Stimulated activated CD4-positive, alpha-beta T cell treated with anti-CD3 and anti-CD28 coated beads, Interleukin-4, amount 100 ng/mL, for 1 hour (primary cell): ENCODE measurements at regions not wholly inside any gene's neighbourhood (a gene's known extent, or its start where the extent isn't known, plus 50 kb on each side); places are given as distances from the start of the nearest gene placed in this dataset.

Source experiments
- DNase-seq: peaks from one replicate; pipeline ENCODE4 v3.0.0-alpha.2; 2020

DNA sequence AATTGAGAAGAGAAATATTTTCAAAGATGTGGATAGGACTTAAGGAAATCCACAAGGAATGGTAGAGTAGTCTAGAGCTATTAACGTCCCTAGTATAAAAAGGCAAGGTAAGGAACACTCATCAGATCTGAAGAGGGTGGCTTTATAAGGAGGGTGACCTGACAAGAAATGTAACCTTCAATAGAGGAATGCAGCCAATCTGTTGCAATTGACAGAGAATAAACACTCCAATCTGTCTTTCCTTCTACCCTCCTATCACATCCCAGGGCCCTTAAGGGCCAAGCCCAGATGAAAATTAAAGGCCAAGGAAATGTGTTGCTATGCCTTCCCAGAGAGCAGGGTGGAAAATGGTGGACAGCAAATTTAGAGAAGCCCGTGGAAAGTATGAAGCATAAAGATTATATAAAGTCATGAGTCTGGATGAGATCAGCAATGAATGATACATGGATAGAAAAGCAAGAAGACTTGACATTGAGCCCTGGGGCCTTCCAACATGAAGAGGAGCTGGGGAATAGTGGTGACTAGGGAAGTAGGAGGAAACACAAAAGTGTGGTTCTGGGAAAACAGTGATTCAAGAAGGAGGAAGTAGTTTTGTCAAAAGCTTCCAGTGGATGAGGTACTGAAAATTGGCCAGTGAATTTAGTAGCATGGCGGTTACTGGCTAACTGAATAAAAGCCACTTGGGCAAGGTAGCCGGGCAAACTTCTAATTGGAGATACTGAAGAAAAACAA is 270.6 kb upstream of the TANK start:
- DNase-seq = no peak

DNA sequence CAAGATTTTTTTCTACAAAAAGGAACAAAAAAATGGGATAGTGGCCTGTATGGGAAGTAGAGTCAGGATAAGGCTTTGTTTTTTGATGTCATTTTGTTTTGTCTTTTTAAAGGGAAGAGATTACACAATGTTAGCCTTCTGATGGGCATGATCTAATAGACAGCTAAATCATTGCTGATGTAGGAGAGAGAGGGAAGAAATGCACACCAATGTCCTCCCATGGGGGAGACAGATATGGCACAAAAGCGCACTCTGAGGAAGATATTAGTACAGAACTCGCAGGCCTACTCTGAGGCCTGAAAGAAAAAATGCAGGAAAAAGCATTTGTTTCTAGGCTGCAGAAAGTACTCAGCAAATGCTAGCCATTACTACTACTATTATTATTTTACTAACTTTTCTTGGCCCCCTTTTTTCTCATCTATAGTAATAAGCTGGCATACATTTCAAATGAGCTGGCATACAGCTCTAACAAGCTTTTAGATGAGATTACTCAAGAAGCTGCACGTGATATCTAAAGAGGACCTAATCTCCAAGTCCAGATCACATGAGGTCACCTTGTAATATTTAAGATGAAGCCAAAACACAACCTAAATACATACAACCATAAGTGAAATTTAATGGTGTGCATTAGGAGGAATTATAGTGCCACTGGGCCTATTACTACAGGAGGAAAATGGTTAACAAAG is 269.4 kb upstream of the TANK start:
- DNase-seq = no peak

DNA sequence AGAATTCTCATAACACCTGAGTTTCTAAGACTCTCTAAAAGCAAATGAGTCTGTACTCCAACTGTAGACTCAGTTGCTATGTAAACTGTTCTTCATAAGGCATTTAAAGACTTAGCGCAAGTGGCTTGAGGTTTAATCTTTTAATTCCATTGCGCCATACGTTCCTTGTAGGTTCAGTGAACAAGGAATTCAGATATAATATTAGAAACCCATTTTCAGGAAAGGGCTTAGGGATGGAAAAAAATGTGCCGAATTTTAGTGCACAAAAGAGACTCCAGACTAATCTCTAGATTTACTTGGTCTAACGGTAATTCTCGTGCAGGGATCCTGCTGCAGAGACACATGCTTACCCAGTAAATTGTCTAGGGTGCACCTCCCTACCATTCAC is 268.9 kb upstream of the TANK start:
- DNase-seq = no peak

DNA sequence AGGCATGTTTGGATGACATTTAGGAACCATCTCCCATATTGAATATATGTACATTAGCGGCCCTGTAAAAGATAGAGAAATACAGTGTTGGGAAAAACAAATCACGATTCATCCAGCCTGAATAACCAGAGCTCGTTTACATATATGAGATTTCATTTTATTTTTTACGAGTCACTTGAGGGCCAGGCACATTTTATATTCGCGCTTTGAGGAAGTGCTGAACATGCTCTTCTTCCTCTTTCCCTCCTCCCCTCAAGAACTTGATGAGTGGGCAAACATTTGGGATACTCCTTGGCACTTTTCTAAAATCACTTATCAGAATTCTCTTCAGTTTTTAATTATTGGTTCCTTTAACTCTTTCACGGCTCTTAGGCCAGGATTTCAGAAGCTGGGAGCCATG is 268.0 kb upstream of the TANK start:
- DNase-seq = no peak

DNA sequence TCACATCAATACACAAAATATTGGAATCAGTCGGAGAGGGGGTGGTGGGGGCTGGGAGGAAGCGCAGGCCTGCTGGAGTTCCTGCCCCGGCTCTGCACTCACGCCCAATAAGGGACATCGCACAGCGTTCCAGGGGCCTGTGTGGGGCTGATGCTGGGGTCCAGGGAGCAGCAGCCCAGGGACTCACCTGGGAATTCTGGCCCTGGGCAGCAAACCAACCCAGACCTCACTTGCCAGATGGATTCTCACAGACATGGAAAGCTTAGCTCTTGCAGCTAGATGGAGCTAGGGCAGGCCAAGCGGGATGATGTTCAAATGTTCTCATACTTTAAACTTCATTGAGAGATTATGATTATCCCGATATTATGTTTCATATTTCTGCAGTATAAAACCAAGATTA is 266.6 kb upstream of the TANK start:
- DNase-seq = no peak

DNA sequence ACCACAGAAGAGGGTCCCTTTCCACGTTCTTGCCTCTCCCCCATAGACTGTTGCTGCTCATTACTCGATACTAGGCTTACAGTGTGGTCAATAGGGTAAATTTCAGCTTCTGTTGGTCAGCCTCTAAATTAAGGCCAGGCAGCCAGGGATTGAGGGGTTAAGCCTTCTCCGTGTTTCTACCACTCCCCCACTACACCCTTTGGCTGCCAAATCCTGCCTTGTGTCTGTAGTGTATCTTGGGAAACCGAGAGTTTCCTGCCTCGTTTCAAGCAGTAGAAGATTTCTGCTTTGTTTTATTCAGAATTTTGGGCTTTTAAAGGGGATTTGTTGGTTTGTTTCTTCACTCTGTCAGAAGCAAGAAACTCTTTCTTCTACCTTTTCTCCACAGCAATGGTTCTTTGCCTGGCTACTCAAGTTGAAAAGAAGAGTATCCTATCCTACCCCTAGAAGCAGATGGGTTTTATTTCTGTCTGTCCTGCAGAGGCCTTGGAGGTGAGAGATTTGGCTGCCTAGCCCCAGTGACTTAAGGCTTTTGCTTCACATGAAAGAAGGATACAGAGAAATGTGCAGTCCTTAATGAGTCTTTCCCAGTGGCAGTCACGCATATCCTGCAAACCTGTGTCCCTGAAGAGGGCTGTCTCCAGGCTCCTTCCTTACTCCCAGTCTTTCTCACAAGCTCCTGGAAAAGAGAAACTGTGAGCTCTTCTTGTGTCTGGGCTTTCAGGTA is 261.5 kb upstream of the TANK start:
- no peak for DNase-seq

DNA sequence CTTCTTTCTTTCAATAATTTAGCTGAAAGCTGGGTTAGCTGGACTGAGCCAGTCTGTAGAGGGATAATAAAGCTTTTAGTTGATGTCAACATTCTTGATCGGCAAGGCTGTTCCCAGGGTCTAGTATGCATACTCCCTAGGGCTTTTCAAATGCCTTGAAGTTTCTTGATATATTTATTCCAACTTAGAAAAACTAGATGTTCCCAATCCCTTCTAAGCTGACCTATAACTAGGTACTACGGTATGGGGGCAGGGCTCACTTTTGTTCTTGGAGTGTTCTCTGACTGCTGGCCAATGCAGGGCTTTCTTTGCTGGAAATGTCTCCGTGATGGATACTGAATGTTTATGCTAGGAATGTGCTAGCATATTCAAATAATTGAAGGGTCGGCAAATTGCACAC is 258.6 kb upstream of the TANK start:
- no peak for DNase-seq

DNA sequence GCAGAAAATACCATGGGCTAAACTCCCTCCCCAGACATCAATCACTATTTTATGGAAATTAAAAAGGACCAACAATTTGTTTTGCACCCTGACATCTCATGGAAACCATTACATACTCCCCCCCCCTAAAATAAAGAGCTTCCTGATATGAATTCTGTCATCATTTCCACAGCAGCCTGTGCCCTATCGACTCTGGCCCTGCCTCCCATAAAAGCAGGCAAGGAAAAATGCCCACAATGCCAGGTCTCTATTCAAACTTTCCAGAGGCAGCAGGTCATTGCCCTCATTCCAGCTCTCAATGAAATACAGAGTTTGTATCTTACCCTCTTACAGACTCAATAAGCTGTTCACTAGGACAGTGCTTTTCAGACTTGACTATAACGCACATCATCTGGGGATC is 254.4 kb upstream of the TANK start:
- DNase-seq = no peak

DNA sequence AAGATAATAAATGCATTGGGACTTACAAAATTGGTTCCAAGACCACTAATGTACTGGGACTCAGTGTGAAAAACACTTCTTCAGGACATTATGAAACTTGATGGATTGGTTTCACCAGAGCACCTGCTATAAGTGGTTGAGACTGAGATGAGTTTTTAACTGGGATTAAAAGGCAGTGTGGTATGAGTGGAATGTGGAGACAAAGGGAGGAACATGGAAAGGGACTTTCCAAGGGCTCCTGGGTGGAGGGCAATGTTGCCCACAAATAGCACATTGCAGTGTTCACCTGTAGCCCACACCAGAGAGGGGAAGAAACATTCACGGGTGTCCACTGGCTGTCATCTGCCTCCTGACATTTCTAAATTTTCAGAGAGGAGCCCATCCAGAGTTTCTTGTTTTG is 253.3 kb upstream of the TANK start:
- no peak for DNase-seq

DNA sequence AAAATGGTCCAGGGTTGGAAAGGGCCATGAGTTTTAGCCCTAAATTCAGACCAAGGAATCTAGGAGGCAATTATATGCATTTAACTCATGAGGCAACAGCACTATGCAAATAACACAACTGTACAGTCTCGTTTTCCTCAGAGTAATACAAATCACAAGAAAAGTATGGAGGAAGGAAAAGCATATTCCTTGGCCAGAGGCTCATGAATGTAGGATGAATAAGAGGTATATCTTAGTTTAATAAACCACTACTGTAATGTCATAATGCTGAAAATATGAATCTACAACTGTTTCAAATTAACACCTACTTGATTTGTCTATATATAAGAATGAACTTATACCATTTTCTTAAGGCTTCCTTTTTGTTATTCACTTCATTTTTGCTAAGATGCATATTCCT is 252.5 kb upstream of the TANK start:
- DNase-seq = no peak

DNA sequence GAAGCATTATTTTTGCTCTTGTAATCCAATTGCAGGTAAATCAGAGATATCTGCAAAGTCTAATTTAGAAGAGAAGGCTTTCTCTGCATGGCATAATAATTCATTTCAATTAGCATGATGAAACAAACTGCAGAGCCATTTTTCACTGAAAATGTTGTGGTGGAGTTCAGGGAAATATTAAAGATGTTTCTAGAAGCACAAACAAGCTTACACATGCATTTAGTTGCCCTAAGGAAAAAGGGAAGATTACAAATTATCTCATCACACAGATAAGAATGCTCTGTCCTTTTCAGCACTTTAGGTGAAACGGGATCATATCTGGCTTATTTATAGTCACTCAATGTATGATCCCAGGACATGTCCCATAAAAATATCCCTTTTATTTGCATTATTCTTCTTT is 252.1 kb upstream of the TANK start:
- DNase-seq = no peak

DNA sequence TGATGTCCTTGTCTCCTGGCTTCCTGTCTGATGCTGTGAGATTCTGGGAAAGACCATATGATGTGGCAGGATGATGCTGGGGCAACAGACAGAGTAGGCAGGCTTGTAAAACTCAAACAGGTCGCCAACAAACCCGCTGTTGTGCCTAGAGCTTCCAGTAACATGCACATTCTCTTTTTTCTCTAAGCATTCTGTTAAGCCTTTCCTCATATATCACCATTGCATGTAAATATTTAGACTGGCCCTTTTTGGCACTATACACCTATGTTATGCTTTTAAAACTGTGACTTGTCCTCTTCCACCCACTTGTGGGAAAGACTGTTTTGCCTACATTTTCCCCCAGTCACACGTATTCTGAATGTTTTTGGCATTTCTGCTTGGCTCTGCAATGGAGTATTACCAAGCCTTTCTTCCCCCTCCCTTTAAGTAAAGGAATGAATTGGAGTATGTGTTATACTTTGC is 250.4 kb upstream of the TANK start:
- DNase-seq = no peak

DNA sequence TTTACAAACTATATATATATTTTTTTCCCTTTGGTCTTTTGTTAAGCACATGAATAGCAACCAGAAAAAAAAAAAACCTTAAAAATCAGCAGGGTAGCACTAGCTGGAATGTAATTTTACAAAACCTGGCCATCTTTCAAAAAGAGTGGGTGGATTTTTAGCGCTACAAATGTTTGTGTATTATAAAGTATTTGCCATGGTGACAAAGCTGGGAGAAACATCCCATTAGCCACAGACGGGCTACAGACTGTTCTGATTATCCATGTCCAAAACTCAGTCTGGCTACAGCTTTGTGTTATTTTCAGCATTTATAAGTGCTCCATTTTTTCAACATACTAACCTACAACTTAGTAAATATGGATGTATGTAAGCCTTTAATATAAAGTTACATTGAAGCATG is 249.5 kb upstream of the TANK start:
- no peak for DNase-seq

DNA sequence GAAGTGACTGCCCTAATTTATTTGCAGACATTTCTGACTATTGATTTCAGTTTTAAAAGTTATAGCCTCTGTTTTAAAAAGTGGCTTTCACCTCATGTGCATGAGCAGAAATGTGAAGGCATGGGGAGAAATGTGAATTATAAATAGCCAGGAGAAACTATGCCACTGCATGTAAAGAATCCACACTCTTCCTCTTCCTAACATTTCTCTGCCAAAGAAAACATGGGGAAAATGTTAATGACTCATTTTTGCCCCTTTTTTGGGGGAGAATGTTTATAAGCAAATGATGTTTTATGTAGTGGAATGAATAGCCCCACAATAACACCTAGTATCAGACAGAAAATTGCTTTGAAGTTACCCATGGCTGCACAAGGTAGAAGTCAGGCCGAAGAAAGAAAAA is 249.0 kb upstream of the TANK start:
- DNase-seq = no peak

DNA sequence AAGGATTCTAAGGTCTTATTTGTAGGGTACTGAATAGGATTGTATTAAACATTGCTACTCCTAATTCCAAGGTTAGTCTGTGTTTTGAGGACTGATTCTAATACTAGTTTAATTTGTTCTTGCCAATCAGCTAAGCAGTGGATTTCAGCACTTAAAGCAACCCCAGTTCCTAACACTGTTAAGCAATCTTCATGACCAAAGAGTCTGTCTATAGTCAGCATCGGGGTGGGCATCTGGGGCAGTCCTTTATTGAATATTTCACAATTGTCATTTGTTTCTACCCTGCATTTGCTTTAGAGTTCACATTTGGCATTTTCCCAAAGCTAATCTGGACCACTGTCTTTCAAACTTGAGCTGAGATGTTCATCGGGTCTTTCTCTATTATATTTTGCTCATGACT is 248.0 kb upstream of the TANK start:
- no peak for DNase-seq

DNA sequence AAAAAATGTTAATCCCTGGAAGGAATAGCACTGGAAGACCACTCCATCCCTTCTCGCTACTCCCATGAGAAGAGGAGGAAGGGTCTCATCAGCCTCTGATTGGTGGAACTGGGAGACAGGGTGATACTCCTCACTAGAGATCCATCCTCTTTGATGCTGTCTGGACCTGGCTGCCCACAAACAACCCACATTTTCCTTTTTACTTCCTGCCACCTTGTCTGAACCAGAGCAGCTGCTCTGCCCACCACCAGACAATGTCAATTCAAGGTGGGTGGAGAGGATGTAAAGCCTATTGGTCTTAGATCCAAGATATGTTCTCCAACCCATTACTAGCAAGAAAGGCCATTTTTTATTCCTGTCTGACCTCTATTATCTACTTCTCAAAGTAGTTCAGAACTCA is 246.9 kb upstream of the TANK start:
- DNase-seq = no peak

DNA sequence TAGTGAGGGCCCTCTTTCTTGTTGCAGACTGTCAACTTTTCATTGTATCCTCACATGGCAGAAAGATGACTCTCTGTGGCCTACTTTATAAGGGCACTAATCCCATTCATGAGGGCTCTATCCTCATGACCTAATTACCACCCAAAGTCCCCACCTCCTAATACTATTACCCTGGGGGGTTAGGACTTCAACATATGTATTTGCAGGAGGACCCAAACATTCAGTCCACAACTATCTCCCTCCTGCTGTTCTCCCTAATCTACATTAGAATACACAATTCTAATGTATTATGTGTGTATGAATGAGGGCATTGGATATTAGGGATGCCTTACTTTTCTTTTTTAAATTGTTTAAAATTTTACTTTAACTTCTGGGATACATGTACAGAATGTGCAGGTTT is 246.0 kb upstream of the TANK start:
- no peak for DNase-seq

DNA sequence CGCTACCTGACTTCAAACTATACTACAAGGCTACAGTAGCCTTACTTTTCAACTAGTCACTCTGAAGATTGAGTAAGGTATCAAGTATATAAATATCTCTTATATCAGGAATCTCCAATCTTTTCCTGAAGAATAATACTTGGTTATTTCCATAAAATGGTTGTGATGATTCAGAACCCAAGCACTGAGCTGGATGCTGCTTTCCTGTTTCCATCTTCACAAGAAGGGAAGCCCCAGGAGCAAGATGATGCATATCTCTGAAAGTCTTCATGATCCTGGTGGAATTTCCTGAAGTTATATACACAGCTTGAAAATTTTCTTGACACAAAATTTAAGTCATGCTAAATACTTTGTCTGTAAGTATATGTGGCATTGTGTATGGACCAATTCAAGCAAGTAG is 243.9 kb upstream of the TANK start:
- DNase-seq = no peak

DNA sequence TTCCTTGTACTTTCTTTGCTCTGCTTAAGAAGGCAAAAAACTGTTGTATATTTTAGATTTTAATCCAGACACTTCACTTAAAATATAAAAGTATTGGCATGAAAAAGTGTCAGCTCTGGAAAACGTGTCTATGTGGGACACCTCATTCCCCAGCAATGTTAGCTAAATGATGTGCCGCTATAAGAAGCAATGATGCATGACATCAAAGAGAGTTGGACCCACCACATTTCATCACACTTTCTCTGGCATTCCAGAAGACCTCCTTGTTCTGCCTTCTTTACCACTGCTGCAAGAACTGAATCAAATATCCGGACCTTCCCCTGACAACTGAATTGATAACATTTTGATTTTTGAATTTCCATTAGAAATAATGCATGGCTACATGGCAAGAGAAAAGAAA is 242.4 kb upstream of the TANK start:
- DNase-seq = no peak

DNA sequence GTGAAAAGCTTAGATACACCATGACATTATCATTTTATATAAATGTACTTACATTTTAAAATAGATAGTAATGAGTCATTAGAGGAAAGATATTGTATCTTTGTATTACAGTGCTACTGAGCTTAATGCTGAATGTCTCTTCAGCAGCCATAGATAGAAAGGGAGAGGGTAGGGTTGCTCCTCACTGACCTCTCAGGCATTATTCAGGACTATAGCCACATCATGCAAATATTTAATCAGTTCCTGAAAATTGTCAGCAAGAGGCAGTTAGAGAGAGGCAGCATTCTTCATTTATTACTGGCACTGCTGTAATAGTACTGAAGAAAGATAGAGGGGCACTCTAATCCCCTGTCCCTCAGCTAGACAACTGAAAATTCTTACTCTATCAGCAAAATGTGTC is 242.0 kb upstream of the TANK start:
- DNase-seq = no peak

DNA sequence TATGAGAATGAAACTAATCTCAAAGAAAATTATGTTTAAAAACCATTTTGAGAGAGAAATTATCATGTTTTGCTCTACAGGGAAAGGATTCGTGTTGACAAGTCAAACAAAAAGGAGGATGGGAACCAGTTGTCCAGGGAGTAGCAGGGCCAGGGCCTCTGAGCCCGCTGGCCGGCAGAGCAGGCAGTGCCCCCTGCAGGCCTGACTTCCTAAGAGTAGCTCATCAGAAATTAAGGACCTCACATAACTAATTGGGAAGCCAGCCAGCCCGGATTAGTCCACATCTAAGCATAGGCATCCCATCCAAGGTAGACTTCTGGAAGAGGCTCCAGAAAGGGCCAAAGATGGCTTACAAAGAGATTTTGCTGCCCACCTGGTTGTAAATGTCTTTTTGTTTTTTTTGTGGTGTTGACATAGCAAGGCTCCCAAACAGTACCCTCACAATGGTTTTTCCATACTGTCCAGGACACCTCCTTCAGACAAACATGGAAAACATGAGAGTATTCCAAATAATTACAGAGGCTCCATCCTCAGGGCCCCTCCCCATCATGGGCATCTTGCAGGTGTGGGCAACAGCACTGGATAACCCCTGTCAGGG is 241.2 kb upstream of the TANK start:
- DNase-seq = peak; percentile 19

DNA sequence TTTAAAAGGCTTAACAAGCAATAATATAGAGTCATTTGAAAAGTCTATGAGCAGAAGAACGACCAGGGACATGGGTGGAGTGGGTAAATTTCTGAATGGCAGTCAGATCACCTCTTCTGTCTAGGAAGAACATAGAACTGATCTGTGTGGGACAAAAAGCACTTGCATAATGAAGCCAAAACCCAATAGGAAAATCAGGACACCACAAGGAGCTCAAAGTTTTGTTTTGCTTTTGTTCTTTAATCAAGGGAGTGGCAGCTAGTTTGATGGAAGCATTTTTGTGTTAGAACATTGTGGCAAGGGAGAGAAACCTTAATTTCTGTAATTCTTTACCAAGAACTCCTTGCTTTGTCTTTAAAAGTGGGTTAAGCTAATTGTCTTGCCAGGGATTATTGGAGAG is 240.2 kb upstream of the TANK start:
- no peak for DNase-seq

DNA sequence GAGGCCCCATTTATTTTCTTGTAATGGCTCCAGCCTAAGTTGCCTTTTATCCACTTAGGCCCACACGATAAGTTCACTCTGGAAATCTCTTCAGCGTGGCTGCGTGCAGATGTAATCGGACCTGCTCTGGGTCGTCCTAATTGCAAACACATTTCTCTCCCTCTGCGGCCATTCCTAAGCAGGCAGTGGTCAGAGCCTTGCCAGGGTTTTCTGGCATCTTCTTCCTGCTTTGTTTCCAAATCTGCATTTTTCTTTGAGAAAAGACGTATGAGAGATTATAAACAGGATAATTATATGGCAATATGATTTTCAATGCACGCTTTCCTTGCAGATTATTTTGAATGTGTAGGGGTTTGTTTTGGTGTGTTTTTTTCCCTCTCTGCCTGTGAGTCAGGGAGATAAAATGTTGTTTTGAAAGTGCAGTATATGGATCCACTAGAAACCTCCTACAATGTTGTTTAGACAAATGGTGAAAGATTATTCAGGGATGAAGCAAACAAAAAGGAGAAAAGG is 239.4 kb upstream of the TANK start:
- no peak for DNase-seq
